Lower leg skin (tissue), 3 donors: ENCODE measurements at regions not wholly inside any gene's neighbourhood (a gene's known extent, or its start where the extent isn't known, plus 50 kb on each side); places are given as distances from the start of the nearest gene placed in this dataset.
"Not testable (repeated sequence)": the region's sequence is repeated elsewhere in the genome, so short reads cannot be mapped to it uniquely, and the experiment has no call there.

Source experiments
- CTCF ChIP-seq, 3 donors: fragments of 450-650 bp; IDR thresholded peaks; one replicate each; pipeline ENCODE4 v1.5.1; 2016; ENCODE audit warnings: antibody characterized with exemption in 3 of 3, mild to moderate bottlenecking in 3 of 3, moderate library complexity in 2 of 3
- POLR2A ChIP-seq, 2 donors: fragments of 450-650 bp; IDR thresholded peaks; one replicate each; pipeline ENCODE4 v1.6.1; 2016 to 2017; ENCODE audit warnings: antibody characterized with exemption in 2 of 2, mild to moderate bottlenecking in 1 of 2, moderate library complexity in 1 of 2

- TF ChIP-seq CTCF, POLR2A (IDR thresholded peaks at IDR 0.05): not testable (repeated sequence)
Measured at GRCh38 chr15:32341530-32341929, 61.6 kb downstream of the GOLGA8K start.
